NB4 (cell line): ENCODE measurements at regions not wholly inside any gene's neighbourhood (a gene's known extent, or its start where the extent isn't known, plus 50 kb on each side); places are given as distances from the start of the nearest gene placed in this dataset.
"Not testable (repeated sequence)": the region's sequence is repeated elsewhere in the genome, so short reads cannot be mapped to it uniquely, and the experiment has no call there.

Experiments
- MAX ChIP-seq: IDR thresholded peaks from 2 replicates; pipeline ENCODE4 v1.6.1; 2011; ENCODE audit warnings: low read depth, low read length
- TF ChIP-seq, protein P1 (sequence below): IDR thresholded peaks from one replicate; pipeline ENCODE4 v1.5.1; 2012; ENCODE audit warnings: low read depth, low read length

- TF ChIP-seq MAX: not testable (repeated sequence)
- TF ChIP-seq, protein P1, sequence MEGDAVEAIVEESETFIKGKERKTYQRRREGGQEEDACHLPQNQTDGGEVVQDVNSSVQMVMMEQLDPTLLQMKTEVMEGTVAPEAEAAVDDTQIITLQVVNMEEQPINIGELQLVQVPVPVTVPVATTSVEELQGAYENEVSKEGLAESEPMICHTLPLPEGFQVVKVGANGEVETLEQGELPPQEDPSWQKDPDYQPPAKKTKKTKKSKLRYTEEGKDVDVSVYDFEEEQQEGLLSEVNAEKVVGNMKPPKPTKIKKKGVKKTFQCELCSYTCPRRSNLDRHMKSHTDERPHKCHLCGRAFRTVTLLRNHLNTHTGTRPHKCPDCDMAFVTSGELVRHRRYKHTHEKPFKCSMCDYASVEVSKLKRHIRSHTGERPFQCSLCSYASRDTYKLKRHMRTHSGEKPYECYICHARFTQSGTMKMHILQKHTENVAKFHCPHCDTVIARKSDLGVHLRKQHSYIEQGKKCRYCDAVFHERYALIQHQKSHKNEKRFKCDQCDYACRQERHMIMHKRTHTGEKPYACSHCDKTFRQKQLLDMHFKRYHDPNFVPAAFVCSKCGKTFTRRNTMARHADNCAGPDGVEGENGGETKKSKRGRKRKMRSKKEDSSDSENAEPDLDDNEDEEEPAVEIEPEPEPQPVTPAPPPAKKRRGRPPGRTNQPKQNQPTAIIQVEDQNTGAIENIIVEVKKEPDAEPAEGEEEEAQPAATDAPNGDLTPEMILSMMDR: peak; percentile 77
Observed at GRCh38 chr22:22321743-22322611, 77.4 kb downstream of the VPREB1 start.
